WTC11 (cell line): ENCODE measurements at regions not wholly inside any gene's neighbourhood (a gene's known extent, or its start where the extent isn't known, plus 50 kb on each side); places are given as distances from the start of the nearest gene placed in this dataset.

Experiments
- CBFB ChIP-seq: sonication (generic); formaldehyde crosslinking; IDR thresholded peaks from 2 replicates; pipeline ENCODE4 v1.8.1; 2022; ENCODE audit warnings: mild to moderate bottlenecking, low read depth, missing genetic modification reagents
- CREB1 ChIP-seq: sonication (generic); formaldehyde crosslinking; IDR thresholded peaks from 2 replicates; pipeline ENCODE4 v1.8.0; 2023; ENCODE audit warnings: mild to moderate bottlenecking, missing genetic modification reagents
- NFE2L1 ChIP-seq: sonication (generic); formaldehyde crosslinking; IDR thresholded peaks from 2 replicates; pipeline ENCODE4 v1.8.1; 2023; ENCODE audit warnings: missing genetic modification reagents
- NFYB ChIP-seq: sonication (generic); formaldehyde crosslinking; conservative IDR thresholded peaks from 2 replicates; pipeline ENCODE4 v1.8.0; 2022; ENCODE audit warnings: low read depth, missing genetic modification reagents
- RELA ChIP-seq: sonication (generic); formaldehyde crosslinking; IDR thresholded peaks from 2 replicates; pipeline ENCODE4 v1.8.1; 2022; ENCODE audit warnings: missing genetic modification reagents, mild to moderate bottlenecking, borderline replicate concordance
- SP1 ChIP-seq: sonication (generic); formaldehyde crosslinking; conservative IDR thresholded peaks from 2 replicates; pipeline ENCODE4 v1.8.1; 2022; ENCODE audit warnings: missing genetic modification reagents
- TEAD4 ChIP-seq: sonication (generic); formaldehyde crosslinking; IDR thresholded peaks from 2 replicates; pipeline ENCODE4 v1.8.0; 2022; ENCODE audit warnings: mild to moderate bottlenecking, missing genetic modification reagents
- TF ChIP-seq, protein P1 (sequence below): fragments of 200-600 bp; IDR thresholded peaks from 2 replicates; pipeline ENCODE4 v1.8.0; 2022; ENCODE audit warnings: antibody characterized with exemption
- TF ChIP-seq, protein P2 (sequence below): sonication (generic); formaldehyde crosslinking; IDR thresholded peaks from 2 replicates; pipeline ENCODE4 v1.8.0; 2022; ENCODE audit warnings: mild to moderate bottlenecking, missing genetic modification reagents
- TF ChIP-seq, protein P3 (sequence below): sonication (generic); formaldehyde crosslinking; conservative IDR thresholded peaks from 2 replicates; pipeline ENCODE4 v1.8.1; 2022; ENCODE audit warnings: mild to moderate bottlenecking, missing genetic modification reagents

DNA sequence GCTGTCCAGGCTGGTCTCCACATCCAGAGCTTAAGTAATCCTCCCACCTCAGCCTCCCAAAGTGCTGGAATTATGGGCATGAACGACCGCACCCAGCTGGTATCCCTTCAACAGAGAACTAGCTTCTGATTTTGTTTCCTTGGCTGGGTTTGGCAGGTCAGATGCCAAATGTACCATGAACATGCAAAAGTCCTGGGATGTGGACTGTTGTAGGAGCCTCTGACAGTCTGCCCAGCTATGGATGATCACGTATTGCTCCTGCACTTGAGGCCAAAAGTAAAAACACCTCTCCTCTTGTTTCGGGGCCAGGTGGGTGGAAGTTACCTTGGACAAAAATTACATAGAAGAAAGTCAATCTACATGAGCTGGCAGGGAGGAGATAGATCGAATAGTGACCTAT, 699.5 kb downstream of the TYW1 start:
- TF ChIP-seq, protein P1, sequence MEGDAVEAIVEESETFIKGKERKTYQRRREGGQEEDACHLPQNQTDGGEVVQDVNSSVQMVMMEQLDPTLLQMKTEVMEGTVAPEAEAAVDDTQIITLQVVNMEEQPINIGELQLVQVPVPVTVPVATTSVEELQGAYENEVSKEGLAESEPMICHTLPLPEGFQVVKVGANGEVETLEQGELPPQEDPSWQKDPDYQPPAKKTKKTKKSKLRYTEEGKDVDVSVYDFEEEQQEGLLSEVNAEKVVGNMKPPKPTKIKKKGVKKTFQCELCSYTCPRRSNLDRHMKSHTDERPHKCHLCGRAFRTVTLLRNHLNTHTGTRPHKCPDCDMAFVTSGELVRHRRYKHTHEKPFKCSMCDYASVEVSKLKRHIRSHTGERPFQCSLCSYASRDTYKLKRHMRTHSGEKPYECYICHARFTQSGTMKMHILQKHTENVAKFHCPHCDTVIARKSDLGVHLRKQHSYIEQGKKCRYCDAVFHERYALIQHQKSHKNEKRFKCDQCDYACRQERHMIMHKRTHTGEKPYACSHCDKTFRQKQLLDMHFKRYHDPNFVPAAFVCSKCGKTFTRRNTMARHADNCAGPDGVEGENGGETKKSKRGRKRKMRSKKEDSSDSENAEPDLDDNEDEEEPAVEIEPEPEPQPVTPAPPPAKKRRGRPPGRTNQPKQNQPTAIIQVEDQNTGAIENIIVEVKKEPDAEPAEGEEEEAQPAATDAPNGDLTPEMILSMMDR, result no peak
- TF ChIP-seq, protein P2, sequence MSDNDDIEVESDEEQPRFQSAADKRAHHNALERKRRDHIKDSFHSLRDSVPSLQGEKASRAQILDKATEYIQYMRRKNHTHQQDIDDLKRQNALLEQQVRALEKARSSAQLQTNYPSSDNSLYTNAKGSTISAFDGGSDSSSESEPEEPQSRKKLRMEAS (CRISPR knock-in tag), result no peak
- TF ChIP-seq NFE2L1 (no peak), CREB1 (CRISPR knock-in tag) (no peak), RELA (CRISPR knock-in tag) (no peak), SP1 (no peak), NFYB (CRISPR knock-in tag) (no peak), CBFB (CRISPR knock-in tag) (no peak), TEAD4 (no peak)
- TF ChIP-seq, protein P3, sequence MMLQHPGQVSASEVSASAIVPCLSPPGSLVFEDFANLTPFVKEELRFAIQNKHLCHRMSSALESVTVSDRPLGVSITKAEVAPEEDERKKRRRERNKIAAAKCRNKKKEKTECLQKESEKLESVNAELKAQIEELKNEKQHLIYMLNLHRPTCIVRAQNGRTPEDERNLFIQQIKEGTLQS (CRISPR knock-in tag), result no peak
